SK-N-SH treated with all-trans-retinoic acid at 6 μM for 48 hours (cell line): ENCODE measurements at regions not wholly inside any gene's neighbourhood (a gene's known extent, or its start where the extent isn't known, plus 50 kb on each side); places are given as distances from the start of the nearest gene placed in this dataset.

ENCODE experiments used
- BACH2 ChIP-seq: fragments of 250-450 bp; sonication (Bioruptor Pico); IDR thresholded peaks from 2 replicates; pipeline ENCODE4 v1.9.0; 2021; ENCODE audit warnings: mild to moderate bottlenecking, borderline replicate concordance
- CSDC2 ChIP-seq: fragments of 250-450 bp; sonication (Bioruptor Pico); IDR thresholded peaks from 2 replicates; pipeline ENCODE4 v1.5.0; 2020; ENCODE audit warnings: mild to moderate bottlenecking, moderate library complexity
- GLIS3 ChIP-seq: fragments of 250-450 bp; sonication (Bioruptor Pico); IDR thresholded peaks from 2 replicates; pipeline ENCODE4 v1.5.0; 2020; ENCODE audit warnings: mild to moderate bottlenecking, moderate library complexity
- ISL1 ChIP-seq: fragments of 250-450 bp; sonication (Bioruptor Pico); IDR thresholded peaks from 2 replicates; pipeline ENCODE4 v2.1.2; 2022; ENCODE audit warnings: mild to moderate bottlenecking, moderate library complexity
- RARB ChIP-seq: fragments of 250-450 bp; sonication (Bioruptor Pico); IDR thresholded peaks from 2 replicates; pipeline ENCODE4 v1.8.0; 2021; ENCODE audit warnings: mild to moderate bottlenecking, moderate library complexity
- TCF4 ChIP-seq: fragments of 250-450 bp; sonication (Bioruptor Pico); IDR thresholded peaks from 2 replicates; pipeline ENCODE4 v1.8.0; 2021; ENCODE audit warnings: mild to moderate bottlenecking, moderate library complexity, borderline replicate concordance
- ZC3H10 ChIP-seq: fragments of 250-450 bp; sonication (Bioruptor Pico); IDR thresholded peaks from 2 replicates; pipeline ENCODE4 v1.5.1; 2021; ENCODE audit warnings: mild to moderate bottlenecking, moderate library complexity
- ZFP3 ChIP-seq: fragments of 250-450 bp; sonication (Bioruptor Pico); IDR thresholded peaks from 2 replicates; pipeline ENCODE4 v1.5.0; 2020; ENCODE audit warnings: mild to moderate bottlenecking, moderate library complexity
- ZFP30 ChIP-seq: fragments of 450-650 bp; formaldehyde crosslinking; IDR thresholded peaks from 2 replicates; pipeline ENCODE4 v1.5.0; 2022; ENCODE audit warnings: mild to moderate bottlenecking, moderate library complexity
- ZNF565 ChIP-seq: fragments of 450-650 bp; formaldehyde crosslinking; conservative IDR thresholded peaks from 2 replicates; pipeline ENCODE4 v1.5.0; 2020; ENCODE audit warnings: low read depth, mild to moderate bottlenecking, moderate library complexity
- ZNF70 ChIP-seq: fragments of 450-650 bp; formaldehyde crosslinking; IDR thresholded peaks from 2 replicates; pipeline ENCODE4 v1.5.0; 2020; ENCODE audit warnings: mild to moderate bottlenecking, moderate library complexity
- TF ChIP-seq, protein P1 (sequence below): fragments of 250-450 bp; sonication (Bioruptor Pico); IDR thresholded peaks from 2 replicates; pipeline ENCODE4 v1.5.1; 2020; ENCODE audit warnings: low read depth, mild to moderate bottlenecking, moderate library complexity
- TF ChIP-seq, protein P2 (sequence below): fragments of 250-450 bp; sonication (Bioruptor Pico); IDR thresholded peaks from 2 replicates; pipeline ENCODE4 v1.8.0; 2020; ENCODE audit warnings: mild to moderate bottlenecking, moderate library complexity, borderline replicate concordance

DNA sequence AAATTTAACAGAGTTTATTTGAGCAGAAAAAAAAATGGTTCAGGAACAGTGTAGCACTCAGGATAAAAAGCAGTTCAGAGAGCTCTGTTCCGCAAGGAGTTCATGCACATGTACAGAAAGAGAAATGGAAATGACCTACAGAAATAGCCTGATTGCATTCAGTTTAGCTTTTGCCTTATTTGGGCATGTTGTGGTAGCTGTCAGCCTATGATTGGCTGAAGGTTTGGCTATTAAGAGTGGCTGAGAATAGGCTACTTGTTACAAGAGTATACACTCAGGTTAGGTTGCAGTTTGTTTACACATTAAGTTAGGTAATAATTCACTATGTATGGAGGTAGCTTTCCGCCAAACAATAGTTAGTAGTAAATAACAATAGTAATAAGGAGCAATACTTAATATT lies 511.0 kb upstream of the TMPRSS15 start:
- TF ChIP-seq ISL1 (CRISPR knock-in tag) (no peak), TCF4 (CRISPR knock-in tag) (no peak), ZFP30 (CRISPR knock-in tag) (no peak), RARB (no peak), ZFP3 (CRISPR knock-in tag) (no peak), ZC3H10 (no peak), CSDC2 (CRISPR knock-in tag) (no peak), ZNF70 (CRISPR knock-in tag) (no peak), BACH2 (CRISPR knock-in tag) (no peak), ZNF565 (CRISPR knock-in tag) (no peak), GLIS3 (CRISPR knock-in tag) (no peak)
- TF ChIP-seq, protein P1, sequence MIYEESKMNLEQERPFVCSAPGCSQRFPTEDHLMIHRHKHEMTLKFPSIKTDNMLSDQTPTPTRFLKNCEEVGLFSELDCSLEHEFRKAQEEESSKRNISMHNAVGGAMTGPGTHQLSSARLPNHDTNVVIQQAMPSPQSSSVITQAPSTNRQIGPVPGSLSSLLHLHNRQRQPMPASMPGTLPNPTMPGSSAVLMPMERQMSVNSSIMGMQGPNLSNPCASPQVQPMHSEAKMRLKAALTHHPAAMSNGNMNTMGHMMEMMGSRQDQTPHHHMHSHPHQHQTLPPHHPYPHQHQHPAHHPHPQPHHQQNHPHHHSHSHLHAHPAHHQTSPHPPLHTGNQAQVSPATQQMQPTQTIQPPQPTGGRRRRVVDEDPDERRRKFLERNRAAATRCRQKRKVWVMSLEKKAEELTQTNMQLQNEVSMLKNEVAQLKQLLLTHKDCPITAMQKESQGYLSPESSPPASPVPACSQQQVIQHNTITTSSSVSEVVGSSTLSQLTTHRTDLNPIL (CRISPR knock-in tag): no peak
- TF ChIP-seq, protein P2, sequence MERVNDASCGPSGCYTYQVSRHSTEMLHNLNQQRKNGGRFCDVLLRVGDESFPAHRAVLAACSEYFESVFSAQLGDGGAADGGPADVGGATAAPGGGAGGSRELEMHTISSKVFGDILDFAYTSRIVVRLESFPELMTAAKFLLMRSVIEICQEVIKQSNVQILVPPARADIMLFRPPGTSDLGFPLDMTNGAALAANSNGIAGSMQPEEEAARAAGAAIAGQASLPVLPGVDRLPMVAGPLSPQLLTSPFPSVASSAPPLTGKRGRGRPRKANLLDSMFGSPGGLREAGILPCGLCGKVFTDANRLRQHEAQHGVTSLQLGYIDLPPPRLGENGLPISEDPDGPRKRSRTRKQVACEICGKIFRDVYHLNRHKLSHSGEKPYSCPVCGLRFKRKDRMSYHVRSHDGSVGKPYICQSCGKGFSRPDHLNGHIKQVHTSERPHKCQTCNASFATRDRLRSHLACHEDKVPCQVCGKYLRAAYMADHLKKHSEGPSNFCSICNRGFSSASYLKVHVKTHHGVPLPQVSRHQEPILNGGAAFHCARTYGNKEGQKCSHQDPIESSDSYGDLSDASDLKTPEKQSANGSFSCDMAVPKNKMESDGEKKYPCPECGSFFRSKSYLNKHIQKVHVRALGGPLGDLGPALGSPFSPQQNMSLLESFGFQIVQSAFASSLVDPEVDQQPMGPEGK (CRISPR knock-in tag): no peak
